Activated gamma-delta T cell (primary cell): ENCODE measurements at regions not wholly inside any gene's neighbourhood (a gene's known extent, or its start where the extent isn't known, plus 50 kb on each side); places are given as distances from the start of the nearest gene placed in this dataset.

Experiments used
- DNase-seq: peaks from one replicate; lab custom pipeline; 2025; lab: John Stamatoyannopoulos, UW

DNA sequence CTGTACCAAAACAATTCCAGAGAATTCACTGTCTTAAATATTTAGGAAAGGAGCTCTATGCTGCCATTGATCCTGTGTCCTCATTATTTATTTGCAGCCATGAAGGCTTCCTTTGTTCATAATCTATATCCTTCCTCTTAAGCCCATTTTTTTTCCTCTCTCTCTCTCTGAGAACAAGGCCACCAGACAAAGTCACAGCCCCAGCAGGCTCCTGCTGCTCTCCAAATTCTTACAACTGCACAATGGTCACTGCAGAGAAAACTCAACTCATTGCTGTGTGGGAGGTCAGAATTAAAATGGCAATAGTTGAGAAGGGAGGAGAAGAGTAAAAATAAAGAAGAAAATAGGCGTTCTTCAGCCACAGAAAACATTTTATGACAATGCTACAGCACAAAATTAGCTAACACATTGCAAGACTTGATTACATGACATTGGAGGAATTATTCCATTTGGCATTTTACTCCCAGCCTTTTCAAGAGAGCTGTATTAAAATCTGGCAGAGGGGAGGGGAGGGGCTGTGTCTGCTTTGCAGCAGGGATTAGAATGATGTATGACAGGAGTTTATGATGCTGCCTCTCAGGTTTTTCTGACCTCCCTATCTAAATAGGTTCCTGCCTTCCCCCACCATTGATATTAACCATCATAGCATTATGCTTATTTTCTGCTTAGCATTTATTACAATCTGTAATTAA, 399.7 kb upstream of the THBS1 start:
- no peak for DNase-seq

DNA sequence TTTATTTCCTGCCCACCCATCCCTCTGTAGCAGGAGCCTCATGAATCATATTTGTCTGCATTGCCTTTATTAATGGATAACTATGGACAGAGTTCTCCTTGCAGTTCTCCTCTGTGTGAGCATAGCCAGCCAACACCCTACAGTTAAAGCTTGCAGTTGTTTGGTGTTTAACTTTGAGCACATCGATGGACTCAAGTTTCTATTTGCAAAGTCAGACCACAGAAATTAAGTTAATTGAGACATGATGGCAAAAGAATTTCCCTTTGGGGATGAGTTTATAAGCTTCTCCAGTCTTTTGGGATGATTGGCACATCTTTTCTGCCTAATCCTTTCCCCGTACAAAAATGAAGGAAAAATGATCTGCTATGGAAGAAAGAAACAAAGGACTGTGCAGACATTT, 398.9 kb upstream of the THBS1 start:
- DNase-seq = no peak

DNA sequence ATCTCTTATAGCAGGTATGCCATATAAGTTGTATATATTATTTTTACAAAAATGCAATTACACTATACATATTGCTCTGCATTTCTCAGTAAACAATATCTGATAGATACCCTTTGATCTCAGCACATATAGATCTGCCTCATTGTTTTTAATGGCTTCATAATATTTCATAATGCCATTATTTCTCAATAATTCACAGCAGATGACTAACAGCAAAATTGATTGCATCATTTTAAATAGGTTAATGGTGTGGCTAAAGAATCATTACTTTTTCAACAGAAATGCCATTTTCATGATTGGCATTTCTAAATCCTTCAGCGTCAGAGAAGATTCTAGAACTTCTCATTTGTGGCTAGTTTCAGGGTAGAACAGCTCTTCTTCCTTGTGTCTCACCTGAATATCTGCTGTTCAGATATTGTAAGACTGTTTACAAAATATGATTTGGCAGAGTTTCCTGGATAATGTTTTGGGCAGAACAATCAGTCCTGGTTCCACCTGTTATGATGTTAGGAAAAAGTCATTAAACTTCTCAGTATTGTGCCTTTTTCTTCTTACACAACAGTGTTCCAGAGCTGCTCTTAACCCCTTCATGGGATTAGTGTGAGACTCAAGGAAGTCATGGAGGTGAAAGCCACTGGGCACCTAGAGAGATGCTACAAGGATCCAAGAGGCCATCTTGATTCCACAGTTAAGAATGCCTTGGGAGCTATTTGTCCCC, 397.6 kb upstream of the THBS1 start:
- no peak for DNase-seq

DNA sequence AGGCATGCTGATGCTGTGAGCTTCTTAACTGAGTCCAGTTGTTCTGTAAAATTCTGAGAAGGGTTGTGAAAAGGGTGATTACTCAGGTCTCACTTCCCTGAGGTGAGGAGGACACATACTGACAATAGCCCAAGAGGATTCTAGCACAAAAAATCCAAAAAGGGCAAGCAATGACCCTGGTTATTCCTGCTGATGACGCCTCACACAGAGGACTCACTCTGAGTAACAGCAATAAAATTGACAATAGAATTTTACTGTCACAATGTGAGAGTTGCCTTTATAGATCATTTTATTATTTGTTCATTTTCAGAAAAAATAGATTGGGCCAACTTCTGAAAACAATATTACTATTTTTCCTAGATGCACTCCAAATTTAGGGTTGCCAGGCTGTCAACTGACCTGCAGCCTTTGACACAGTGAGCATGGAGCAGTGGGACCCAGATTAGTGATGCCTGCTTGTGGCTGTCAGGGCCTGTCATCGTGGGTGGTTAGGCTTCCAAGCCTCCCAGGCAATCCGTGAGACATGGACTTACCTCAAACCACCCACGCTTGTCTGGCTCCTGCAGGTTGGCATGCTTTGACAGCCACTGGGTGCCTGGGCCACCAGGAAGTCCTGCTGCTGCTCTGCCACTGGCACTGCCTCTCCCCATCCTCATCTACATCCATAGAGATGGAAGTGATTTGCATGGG, 396.0 kb upstream of the THBS1 start:
- no peak for DNase-seq

DNA sequence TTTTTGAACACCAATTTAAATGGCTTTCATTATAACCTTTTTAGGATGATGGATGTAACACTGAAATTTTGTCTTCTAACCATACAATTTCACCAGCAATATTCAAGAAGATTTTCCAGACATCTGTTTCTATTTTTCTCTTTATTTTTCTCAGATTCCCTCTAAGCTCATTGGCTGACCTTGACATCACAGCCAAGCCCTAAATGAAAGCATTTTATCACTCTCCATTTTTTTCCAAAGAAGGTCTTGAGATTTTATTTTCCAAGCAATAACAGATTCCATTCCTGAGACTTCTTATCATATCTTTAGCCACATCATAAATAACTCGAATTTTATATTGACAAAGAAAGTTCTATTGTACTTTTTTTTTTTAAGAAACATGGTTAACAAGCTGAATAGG, 392.6 kb upstream of the THBS1 start:
- no peak for DNase-seq

DNA sequence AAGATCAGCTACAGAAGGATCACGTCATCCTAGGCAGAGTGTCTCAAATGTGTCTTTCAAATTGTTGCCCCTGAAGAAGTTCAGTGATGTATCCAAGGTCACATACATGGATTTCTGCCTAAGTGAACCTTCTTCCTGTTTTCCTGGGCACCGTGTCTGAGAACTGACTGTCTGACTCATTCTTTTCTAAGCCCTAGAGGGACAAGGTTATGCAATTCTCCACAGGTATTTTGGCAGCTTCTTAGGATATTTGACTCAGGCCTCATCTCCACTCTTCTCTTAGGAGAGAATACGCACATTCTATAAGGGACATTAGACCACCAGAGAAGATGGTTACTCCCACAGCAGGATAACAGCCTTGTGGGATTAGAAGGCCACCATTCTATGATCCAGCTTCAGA, 391.9 kb upstream of the THBS1 start:
- DNase-seq = no peak

DNA sequence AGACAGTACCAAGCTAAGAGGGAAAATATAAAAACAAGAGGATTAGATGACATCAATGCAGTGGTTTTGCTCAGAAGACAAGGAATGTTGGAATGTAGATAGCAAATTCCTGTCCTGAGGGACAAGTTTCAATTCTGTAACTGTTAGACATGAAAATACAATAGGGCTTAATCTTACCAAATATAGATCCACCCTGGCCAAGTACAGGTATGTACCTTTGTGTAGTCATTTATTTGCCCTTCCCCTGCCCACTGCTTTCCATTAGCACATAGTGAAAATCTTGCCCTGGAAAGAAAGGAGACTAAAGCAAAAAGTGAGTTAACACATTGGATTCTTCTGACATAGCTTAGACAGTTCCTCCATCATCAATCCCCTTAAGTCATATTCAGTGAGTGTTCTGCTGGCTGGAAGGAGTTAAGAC, 389.0 kb upstream of the THBS1 start:
- no peak for DNase-seq

DNA sequence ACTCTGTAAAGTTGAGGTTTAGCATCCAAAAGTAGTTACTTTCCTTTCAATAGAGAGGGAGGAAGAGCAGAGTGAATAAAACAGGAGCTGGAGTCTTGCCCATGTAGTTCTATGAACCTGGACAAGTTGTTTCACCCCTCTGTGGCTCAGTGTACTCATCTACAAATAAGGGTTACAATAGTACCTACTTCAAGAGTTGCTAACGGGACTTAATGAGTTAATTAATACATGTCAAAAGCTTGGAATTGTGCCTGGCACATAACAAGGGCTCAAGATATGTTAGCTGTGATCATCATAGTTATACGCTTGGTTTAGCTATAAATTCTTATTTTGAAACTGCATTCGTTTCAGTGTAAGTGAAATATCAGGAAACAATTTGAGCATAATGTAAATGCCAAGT, 388.5 kb upstream of the THBS1 start:
- no peak for DNase-seq

DNA sequence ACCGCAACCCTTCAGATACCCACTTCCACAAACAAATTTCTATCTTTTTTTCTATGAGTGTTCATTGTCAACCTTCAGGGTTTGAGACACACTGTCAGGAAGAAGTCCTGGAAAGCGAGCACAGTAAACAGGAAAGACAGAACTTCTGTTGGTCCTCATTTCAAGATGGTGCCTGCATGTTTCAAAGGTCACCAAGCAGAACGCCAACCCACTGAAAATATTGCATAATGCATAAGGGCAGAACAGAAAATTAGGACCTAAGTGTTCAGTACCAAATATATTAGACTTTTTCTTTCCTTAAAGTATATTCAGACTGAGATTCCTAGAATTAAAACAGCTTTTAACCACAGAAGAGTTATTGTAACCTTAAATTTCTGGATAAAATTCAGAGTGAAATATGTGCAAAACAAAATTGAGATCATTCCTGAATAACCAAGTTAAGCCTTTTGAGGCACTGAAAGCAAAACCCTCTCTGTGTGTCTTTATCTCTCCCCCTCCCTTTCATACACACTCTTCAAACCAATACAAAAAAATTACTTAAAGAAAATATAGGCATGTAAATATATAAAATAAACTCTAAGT, 387.8 kb upstream of the THBS1 start:
- no peak for DNase-seq

DNA sequence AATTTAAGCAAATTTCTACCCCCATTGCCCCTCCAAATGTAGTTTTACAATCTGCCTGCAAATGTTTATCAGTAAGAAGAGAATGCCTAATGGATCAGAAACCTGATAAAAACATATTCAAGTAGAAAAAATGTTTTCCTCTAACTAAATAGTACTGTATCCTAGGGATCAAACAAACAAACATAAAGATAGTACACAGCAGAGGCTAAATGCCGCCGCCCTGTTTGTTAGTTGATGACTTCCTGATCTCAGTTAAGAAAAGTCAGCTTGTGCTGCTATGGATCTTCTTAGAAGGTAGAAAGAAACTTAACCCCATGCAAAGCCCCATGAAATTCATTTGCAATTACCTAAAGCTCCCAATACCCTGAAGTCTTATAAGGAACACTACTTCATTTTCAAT, 387.3 kb upstream of the THBS1 start:
- DNase-seq = no peak

DNA sequence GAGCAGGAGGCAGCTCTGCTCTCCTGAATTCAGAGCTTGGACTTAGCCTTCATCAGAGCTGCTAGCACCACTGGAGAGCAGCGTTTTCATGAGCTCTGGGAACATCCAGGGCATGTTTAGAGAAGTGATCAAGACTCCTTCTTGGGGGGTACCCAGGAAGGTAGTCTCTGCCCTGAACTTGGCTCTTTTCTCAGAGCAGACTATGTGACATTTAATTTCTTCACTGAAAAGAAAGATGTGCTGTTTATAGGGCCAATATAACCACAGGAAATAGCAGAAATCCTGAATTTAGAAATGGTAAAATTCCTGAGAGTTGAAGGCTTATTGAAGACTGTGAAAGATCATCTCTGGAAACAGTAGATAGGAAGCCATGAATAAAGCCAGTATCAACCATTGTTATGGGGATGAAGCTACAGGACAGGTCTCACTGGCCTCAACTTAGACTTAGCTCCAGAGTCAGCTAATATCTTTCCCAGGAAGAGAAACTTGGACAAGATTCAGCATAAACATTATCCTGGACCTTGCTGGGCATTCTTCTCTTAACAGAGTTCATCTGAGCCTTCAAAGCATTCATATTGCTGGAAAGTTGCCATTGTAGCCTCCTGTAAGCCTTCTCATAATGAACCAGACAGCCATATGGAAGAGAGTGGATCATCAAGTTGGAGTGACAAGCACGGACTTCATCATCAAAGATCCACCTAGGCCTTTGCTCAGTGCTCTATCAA, 386.6 kb upstream of the THBS1 start:
- no peak for DNase-seq

DNA sequence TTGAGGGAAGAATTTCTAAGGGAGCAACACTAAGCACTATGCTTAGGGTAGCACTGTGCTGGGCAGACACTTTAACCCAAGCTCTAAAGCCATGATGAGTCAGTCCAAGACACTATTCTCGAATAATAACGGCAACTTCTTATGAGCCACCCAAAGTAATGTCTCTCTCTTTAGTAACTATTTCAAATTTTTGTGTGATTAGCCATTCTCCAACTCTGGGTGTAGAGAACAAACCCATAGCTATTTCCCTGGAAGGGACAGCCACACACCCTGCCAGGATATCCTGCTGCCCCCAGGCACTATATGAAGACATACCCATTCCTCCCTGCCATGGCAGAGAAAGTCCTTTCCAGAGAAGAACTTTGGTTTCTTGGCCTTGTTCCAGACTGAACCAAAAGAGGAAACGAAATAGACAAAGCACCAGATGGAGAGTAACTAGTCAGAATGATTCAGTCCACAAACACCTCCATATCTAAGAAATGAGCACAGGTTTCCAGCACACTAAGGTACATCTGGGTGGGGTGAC, 384.9 kb upstream of the THBS1 start:
- DNase-seq = no peak

DNA sequence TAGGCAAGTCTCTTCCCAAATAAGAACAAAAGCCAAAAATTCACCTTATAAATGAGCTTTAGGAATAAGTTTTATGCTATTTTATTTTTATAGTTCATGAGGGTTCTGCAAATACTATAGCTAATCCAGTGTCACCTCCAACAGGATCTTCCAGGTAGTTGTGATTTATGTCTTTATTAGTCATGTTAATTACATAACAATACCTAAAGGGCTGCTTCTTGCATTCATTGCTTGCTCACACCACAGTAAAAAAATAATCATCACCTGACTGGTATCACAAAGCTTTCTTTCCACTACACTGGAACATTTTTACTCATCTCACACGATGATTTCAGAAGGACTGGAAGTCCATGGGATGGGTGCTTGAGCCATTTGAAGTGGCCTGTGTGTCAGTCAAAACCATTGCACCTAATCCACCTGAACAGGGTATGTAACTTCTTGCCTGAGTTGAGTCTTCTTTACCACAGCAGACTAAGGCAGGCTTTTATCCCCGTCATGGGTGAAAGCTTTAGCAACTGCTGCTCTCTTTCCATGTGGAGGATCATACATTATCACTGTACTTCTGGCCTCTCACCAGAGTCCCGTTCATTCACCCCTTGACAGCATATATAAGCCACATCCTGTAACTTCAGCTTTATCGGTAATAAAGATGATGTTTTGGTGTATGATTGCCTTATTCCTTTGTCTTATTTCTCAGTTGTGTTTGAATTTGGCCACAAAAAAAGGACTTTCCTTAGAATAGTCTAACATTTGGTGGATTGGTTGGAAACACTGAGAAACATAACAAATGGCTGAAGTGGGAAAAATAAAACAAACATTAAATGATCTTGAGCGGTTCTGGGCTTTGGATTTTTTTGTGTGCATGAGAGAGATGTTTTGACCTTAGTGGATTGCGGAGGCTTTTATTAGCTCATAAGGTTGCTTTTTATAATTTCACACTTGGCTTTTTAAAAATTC, 382.6 kb upstream of the THBS1 start:
- DNase-seq = no peak

DNA sequence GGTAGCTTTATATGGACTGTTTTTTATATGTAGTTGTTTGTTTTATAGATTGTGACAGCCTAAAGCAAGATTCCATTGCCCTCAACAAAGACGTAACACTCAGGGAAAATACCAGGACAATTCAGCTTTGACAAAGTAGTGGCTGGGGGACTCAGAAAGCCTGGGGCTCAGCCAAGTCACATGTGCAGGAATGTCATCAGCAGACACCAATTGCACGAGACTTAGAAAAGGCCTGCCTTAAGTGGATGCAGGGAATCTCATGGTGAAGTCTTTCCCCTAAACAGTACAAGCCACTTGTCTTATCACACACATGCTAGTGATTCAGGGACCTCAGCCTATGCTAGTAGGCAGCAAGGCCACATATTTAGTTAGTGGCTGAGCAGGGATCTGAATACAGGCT, 381.8 kb upstream of the THBS1 start:
- DNase-seq = no peak

DNA sequence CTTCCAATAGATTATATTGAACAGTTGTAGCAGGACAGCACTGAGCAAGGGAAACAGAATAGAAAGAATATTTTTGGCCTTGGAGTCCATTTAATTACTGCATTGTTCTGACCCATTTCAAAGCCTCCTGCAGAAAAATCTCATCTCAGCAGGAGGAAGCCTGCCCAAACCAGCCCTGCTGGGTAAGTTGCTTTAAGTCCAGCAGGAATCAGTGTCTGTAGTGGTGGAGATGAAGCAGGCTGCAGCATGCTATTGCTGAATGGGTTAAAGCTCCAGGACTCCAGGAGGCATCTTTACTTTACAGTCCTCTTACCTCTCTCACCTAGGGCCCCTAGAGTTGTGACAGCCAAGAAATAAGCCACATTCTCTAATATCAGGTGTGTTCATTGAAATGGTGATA, 380.3 kb upstream of the THBS1 start:
- DNase-seq = no peak

DNA sequence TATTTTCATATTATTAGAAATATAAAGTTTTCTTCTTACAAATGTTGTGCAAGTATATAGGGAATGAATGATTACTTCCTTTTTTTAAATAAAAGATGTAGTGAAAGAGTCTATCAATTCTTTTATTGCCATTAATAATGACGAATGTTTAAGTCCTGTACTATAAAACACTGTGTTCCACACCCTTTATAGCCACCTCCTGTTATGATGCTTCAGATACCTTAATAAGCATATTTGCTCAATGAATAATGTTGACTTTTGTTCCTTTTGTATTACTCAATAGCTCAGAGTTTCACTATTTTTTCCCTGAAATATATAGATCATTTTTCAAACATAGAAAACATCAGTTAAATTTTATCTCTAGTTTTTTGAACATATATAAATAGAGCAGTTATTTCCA, 378.2 kb upstream of the THBS1 start:
- no peak for DNase-seq

DNA sequence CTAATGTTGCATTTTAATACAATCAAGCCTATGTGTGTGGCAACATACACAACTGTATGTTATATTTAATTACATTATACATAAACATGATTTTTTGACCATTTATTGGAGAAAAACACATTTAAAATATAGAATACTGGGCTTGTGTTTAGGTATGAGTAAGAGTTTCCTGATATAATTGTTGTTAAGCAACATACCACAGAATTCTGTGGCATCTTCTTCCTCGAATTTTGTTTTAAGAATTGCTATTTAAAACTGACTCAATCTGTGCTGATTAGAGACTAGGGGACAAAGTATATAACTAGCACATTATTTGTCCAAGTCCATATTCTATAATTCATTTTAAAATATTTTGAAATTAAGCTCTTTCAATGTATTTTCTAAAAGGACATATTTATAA, 376.8 kb upstream of the THBS1 start:
- no peak for DNase-seq

DNA sequence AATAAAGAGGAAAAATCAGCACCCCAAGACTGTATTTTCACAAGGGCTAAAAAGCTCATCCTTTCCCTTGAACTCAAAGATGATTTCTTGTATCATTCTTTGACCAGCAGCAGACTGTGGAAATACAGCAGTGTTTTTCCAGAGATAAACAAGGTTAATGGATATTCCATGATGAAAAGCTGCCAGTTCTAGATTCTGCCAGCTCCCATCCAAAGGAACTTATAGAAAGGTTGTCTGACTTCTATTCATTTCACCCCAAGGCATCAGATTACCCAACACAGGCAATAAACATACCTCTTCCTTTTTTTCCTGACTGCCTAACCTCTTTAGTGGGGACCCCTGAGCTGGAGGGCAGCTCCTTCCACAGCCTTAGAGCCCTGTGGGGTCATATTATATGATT, 375.8 kb upstream of the THBS1 start:
- no peak for DNase-seq

DNA sequence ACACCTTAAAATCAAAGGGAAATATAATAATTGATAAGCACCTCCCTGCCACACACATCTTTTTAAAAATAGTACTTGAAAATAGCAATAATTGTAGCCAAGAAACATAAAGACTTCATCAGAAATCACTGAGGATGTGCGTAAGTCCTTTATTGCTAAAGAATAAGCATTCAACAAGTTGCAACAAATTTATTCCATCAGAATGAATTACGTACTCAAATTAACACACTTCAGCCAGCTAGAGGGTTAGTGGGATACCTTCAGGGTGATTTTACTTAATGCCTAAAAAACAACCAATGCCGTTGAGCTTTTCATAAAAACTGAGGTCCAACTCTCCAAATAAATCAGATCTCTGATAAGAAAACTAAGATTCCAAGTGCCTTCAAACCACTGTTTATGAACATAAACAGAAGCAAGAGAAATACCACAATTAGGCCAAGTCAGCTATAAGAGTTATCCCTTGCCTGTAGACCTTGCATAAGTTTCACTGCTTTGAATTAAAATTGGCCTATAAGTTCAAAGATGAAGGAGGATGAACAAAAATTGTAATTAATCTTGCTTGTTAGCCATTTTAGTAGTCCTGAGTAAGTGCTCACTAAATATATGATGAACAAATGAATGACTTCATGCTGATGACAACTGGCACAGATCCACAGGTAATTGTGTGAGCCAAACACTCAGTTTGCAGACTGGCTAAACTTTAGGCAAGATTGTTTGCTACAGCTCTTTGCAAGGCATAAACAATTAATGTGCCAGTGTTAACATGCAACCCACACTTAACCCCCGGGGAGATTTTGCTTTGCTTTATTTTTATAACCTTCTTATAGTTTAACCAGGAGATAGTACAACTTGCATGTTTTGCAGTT, 375.1 kb upstream of the THBS1 start:
- DNase-seq = no peak
